Muscle of leg (tissue), 3 donors: ENCODE measurements at regions not wholly inside any gene's neighbourhood (a gene's known extent, or its start where the extent isn't known, plus 50 kb on each side); places are given as distances from the start of the nearest gene placed in this dataset.

Source experiments
- DNase-seq: peaks from one replicate; pipeline ENCODE4 v3.0.0; 2013
- H3K27ac ChIP-seq: one replicate; pipeline ENCODE4 v1.5.1; 2013; ENCODE audit warnings: mild to moderate bottlenecking, low read length, control low read depth
- H3K27me3 ChIP-seq: one replicate; pipeline ENCODE4 v1.6.1; 2013; ENCODE audit warnings: low read length; ENCODE audit not compliant: control insufficient read depth, insufficient read depth
- H3K36me3 ChIP-seq: one replicate; pipeline ENCODE4 v1.6.1; 2013; ENCODE audit warnings: low read length; ENCODE audit not compliant: control insufficient read depth, insufficient read depth
- H3K4me1 ChIP-seq: one replicate; pipeline ENCODE4 v1.6.1; 2013; ENCODE audit warnings: low read length; ENCODE audit not compliant: control insufficient read depth, insufficient read depth
- H3K4me3 ChIP-seq: one replicate; pipeline ENCODE4 v1.5.1; 2013; ENCODE audit warnings: low read length, control low read depth
- H3K9me3 ChIP-seq: replicated peaks from 2 replicates; pipeline ENCODE4 v1.6.1; 2013; ENCODE audit warnings: low read depth, low read length; ENCODE audit not compliant: control insufficient read depth
- WGBS: methylation state at CpG from one replicate; pipeline ENCODE4 v1.1.5; 2013; ENCODE audit warnings: missing lambda C conversion rate; ENCODE audit not compliant: insufficient coverage; 5-methylcytosine and 5-hydroxymethylcytosine counted together

DNA sequence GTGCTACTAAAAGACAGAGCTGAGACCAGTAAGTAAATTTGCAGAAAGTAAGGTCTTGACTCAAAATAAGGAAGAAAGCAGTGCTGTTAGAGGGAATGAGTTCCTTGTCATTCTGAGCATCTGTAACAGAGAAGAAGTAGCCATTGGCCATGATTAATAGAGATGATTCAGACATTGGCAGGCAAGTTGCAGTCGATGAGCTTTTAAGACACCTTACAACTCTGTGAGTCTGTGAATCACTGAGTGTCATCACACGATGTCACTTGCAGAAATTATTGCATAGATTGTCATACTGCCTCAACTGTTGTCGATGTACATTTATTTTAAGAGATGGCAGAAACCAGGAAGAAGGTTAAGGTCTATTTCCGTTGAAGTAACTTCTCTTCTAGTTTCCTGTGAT, 201.1 kb upstream of the CDH13 start:
- no peaks in the 10 kb centered on the region for H3K36me3 ChIP-seq
- no peaks in the 10 kb centered on the region for H3K4me1 ChIP-seq
- no peak for DNase-seq
- H3K27ac ChIP-seq = no peak overlapping the region
- no peaks in the 10 kb centered on the region for H3K9me3 ChIP-seq
- H3K27me3 ChIP-seq = no peaks in the 10 kb centered on the region
- WGBS = 71% methylated on average over 1 of the region's 4 CpGs
- H3K4me3 ChIP-seq = no peak overlapping the region

DNA sequence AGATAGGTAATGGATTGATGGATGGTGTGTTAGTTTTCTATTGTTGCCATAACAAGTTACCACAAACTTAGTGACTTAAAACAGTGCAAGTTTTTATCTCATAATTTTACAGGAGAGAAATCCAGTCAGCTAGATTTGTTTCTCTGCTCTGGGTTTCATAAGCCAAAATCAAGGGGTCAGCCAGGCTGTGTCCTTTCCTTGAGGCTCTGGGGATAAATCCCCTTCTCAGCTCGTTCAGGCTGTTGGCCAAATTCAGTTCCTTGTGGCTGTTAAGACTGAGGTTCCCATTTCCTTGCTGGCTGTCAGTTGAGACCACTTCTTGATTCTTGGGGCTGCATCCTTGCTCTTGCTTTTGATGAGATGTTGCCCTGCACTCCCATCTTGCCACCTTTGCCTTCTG, 204.9 kb upstream of the CDH13 start:
- WGBS = 14% methylated on average over 1 of the region's 1 CpG
- H3K9me3 ChIP-seq = no peaks in the 10 kb centered on the region
- no peak overlapping the region for H3K4me3 ChIP-seq
- no peaks in the 10 kb centered on the region for H3K4me1 ChIP-seq
- no peaks in the 10 kb centered on the region for H3K27me3 ChIP-seq
- no peaks in the 10 kb centered on the region for H3K36me3 ChIP-seq
- H3K27ac ChIP-seq = no peak overlapping the region
- DNase-seq = peak; percentile 51

DNA sequence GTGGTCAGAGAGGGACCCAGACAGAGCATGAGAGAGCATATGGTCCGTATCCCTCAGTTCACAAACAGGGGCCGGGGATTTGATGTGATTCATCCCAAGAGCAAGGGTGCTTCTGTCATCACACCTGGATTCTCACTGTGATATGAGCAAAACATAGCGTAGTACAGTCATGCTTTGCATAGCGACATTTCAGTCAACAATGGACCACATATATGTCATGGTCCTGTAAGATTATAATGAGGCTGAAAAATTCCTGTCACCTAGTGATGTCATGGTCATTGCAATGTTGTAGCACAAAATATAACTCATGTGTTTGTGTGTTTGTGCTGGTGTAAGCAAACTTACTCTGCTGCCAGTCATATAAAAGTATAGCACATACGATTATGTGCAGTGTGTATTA, 207.4 kb upstream of the CDH13 start:
- H3K27ac ChIP-seq = no peak overlapping the region
- WGBS = 89% methylated on average over 4 of the region's 5 CpGs
- DNase-seq = no peak
- no peaks in the 10 kb centered on the region for H3K9me3 ChIP-seq
- no peaks in the 10 kb centered on the region for H3K4me1 ChIP-seq
- no peaks in the 10 kb centered on the region for H3K27me3 ChIP-seq
- H3K4me3 ChIP-seq = no peak overlapping the region
- no peaks in the 10 kb centered on the region for H3K36me3 ChIP-seq

DNA sequence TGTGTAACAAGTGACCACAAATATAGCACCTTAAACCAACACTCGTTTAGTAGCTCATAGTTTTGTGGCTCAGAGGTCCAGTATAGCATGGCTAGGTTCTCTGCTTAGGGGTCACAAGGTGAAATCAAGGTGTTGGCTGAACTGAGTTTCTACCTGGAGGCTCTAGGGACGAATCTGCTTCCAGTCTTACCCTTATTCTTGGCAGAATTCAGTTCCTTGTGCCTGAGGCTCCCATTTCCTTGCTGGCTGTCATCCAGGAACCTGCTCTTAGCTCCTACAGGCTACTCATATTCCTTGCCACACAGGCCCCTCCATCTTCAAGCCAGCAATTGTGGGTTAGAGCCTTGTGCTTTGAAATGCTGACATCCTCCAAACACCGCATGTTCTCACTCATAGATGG, 212.3 kb upstream of the CDH13 start:
- Histone ChIP-seq H3K36me3 (no peaks in the 10 kb centered on the region), H3K9me3 (no peaks in the 10 kb centered on the region), H3K4me1 (no peaks in the 10 kb centered on the region), H3K27me3 (no peaks in the 10 kb centered on the region), H3K27ac (no peak overlapping the region), H3K4me3 (no peak overlapping the region)
- 83% methylated on average over 1 of the region's 3 CpGs for WGBS
- DNase-seq = no peak

DNA sequence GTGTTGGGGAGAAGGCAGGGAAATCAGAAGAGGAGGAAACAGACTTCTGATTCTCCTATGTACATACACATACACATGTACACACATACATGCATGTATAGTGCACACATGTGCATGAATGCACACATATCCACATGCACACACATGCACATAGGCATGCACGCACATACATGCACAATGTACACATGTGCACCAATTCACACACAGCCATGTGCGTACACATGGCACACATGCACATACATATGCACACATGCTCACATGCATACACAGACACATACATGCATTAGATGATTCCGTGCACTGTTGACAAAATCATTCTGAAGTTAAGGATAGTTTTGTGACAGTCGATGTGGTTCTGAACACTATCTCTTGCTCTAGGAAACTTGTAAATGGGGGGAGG, 214.0 kb upstream of the CDH13 start:
- no peaks in the 10 kb centered on the region for H3K9me3 ChIP-seq
- H3K36me3 ChIP-seq = no peaks in the 10 kb centered on the region
- H3K27ac ChIP-seq = no peak overlapping the region
- no peak for DNase-seq
- H3K27me3 ChIP-seq = peaks cover 5% of the 10 kb centered on the region
- 100% methylated on average over 2 of the region's 4 CpGs for WGBS
- no peaks in the 10 kb centered on the region for H3K4me1 ChIP-seq
- H3K4me3 ChIP-seq = no peak overlapping the region

DNA sequence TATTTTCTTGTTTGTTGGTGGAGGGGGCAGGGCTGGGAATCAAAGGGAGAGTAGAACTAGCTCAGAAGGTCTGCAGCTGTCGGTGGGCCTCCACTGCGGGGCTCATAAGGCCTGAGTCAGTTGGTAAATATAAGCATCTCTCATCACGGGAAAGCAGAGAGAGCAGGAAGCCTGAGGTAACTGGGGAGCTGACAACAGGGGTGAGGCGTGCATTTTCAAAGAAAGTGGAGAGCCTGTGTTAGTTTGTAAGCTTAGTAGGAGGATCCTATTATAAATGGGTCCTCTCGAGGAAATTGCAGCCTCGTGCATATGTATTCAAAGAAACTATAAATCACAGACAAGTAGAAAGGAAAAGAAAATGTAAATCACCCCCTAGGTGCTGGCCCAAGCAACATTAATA, 221.0 kb upstream of the CDH13 start:
- peaks cover 7% of the 10 kb centered on the region for H3K27me3 ChIP-seq
- no peak overlapping the region for H3K27ac ChIP-seq
- no peaks in the 10 kb centered on the region for H3K4me1 ChIP-seq
- no peak overlapping the region for H3K4me3 ChIP-seq
- DNase-seq = no peak
- H3K36me3 ChIP-seq = no peaks in the 10 kb centered on the region
- 37% methylated on average over 3 of the region's 6 CpGs for WGBS
- H3K9me3 ChIP-seq = no peaks in the 10 kb centered on the region

DNA sequence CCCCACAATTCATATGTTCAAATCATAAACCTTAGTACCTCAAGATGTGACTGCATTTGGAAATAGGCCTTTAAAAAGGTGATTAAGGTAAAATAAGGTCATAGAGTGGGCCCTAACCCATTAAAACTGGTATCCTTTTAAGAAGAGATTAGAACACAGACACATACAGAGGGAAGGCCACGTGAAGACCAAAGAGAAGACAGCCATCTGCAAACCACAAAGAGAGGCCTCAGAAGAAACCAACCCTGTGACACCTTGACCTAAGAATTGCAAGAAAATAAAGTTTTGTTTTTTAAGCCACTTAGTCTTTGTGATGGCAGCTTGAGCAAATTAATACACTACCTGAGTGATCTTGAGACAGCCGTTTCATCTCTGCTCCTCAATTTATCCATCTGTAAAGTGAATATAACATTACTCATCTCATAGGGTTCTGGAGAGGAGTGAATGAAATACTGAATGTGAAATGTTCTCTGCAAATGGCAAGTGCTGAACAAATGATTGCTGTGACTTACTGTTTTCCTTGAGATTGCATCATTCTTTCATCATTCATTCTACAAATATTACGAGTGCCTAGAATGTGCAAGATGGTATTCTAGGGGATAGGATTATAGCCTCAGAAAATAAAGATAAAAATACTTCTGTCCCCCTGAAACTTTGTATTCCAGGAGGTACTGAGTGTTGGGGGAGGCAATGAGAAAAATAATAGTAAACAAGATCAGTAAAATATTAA, 222.0 kb upstream of the CDH13 start:
- Histone ChIP-seq H3K9me3 (no peaks in the 10 kb centered on the region), H3K4me1 (no peaks in the 10 kb centered on the region), H3K27ac (no peak overlapping the region), H3K4me3 (no peak overlapping the region), H3K36me3 (no peaks in the 10 kb centered on the region), H3K27me3 (peaks cover 7% of the 10 kb centered on the region)
- DNase-seq = no peak
- WGBS = no CpG with 5 or more reads among the region's 3 CpGs

DNA sequence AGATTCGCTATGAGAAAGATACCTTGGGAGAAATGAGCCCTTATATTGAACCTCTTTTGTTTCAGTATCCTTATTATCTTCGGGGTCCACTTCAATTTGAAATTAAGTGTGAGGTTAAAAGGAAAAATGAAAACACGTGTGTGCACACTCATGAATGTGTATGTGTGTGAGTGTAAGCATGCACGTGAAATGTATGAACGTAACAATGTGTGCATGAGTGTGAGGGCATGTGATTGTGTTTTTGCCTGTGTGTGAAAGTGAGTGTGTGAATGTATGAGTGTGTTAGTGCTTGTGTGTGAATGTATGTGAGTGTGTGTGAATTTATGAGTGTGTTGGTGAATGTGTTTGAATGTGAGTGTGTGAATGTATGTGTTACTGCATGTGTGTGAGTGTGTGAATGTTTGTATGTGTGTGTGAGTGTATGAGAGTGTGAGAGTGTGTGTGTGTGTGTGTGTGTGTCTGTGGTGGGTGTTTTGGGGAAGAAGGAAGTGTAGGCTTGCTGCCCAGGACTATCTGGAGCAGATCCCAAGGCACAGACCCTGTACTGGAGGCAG, 224.0 kb upstream of the CDH13 start:
- Histone ChIP-seq H3K9me3 (no peaks in the 10 kb centered on the region), H3K27me3 (peaks cover 1% of the 10 kb centered on the region)
- WGBS = 82% methylated on average over 4 of the region's 5 CpGs

DNA sequence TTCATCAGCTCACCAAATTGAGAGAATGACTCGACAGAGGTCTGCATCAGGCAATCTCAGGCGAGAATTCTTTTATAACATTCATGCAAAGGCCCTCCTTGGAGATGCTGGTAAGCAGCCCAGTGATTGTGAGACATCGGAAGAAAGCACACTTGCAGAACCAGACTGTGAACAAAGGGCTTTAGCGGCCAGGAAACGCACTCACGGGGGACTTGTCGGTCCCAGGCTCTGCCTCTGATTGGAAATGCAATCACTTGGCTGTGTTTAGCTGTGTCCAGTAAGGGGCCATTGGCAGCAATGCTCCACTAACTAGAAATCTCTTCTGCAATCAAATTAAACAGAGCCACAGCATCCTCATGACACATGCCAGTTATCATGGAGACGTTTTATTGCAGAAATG, 226.7 kb upstream of the CDH13 start:
- Histone ChIP-seq H3K27ac (no peak overlapping the region), H3K36me3 (no peaks in the 10 kb centered on the region), H3K27me3 (no peaks in the 10 kb centered on the region), H3K4me3 (no peak overlapping the region), H3K9me3 (no peaks in the 10 kb centered on the region), H3K4me1 (no peaks in the 10 kb centered on the region)
- 24% methylated on average over 3 of the region's 8 CpGs for WGBS
- peak; percentile 43 for DNase-seq

More for the DNA sequence above, 224.0 kb upstream of the CDH13 start:
- Histone ChIP-seq H3K4me1 (no peaks in the 10 kb centered on the region), H3K4me3 (no peak overlapping the region), H3K27ac (no peak overlapping the region), H3K36me3 (no peaks in the 10 kb centered on the region)
- DNase-seq = no peak

DNA sequence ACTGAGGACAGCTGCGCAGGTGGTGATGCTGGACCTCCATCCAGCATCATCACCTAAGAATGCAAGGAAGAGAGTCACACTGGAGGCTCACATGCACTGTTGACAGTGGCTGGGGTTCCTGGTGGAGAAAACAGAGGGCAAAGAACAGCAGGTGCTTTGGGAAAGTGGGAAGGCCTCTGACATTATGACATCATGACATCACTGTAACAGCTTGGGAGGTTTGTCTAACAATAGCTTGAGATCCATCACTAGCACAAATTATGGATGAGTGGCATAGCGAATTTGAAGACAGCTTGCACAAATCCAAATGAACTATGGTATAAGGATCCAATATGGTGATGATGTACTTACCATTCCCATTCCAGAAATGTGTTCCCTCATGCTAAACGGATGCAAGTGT, 226.5 kb upstream of the MPHOSPH6 start:
- no peaks in the 10 kb centered on the region for H3K9me3 ChIP-seq
- no peak overlapping the region for H3K4me3 ChIP-seq
- no peaks in the 10 kb centered on the region for H3K36me3 ChIP-seq
- no CpG with 5 or more reads among the region's 3 CpGs for WGBS
- no peaks in the 10 kb centered on the region for H3K4me1 ChIP-seq
- DNase-seq = no peak
- no peaks in the 10 kb centered on the region for H3K27me3 ChIP-seq
- H3K27ac ChIP-seq = no peak overlapping the region

DNA sequence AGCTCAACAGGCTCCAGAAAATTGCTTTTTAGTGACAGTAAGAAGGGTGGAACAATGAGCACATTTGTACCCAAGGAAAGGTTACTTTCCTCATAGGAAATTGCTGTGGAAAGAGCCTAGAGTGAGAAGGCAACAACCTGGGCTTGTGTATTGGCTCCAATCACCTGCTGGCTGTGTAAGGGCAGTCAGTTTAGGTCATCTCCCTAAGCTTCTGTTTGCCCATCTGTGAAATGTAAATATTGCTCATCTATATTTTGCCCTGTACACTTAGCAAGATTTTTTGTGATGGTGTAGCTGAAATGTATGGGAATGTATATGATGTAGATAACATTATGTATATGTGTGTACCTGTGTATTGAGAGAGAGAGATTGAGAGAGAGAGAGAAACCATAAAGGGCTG, 225.2 kb upstream of the MPHOSPH6 start:
- DNase-seq = no peak
- no peak overlapping the region for H3K4me3 ChIP-seq
- H3K4me1 ChIP-seq = no peaks in the 10 kb centered on the region
- H3K27ac ChIP-seq = no peak overlapping the region
- H3K36me3 ChIP-seq = no peaks in the 10 kb centered on the region
- H3K9me3 ChIP-seq = no peaks in the 10 kb centered on the region
- H3K27me3 ChIP-seq = no peaks in the 10 kb centered on the region
